H1 (cell line): ENCODE measurements at regions not wholly inside any gene's neighbourhood (a gene's known extent, or its start where the extent isn't known, plus 50 kb on each side); places are given as distances from the start of the nearest gene placed in this dataset.

Source experiments
- CTCF ChIA-PET: fragments of 300-600 bp; sonication (Branson Sonifier 250); formaldehyde crosslinking; loops from one replicate; lab custom pipeline; 2021; ENCODE audit not compliant: partially characterized antibody; lab: Charles Lee
- POLR2A ChIA-PET: fragments of 300-600 bp; sonication (Branson Sonifier 250); formaldehyde crosslinking; loops from one replicate; lab custom pipeline; 2021; ENCODE audit warnings: inconsistent platforms; ENCODE audit not compliant: partially characterized antibody; lab: Charles Lee
- DNase-seq, 2 experiments: peaks; one replicate each; pipeline versions ENCODE4 v3.0.0 to v3.0.0-alpha.2; 2010 to 2022; ENCODE audit warnings: low spot score in 2 of 2, low read depth in 1 of 2, mixed read lengths in 1 of 2
- FAIRE-seq: peaks from 2 replicates; lab custom pipeline; 2011; peaks lifted over from hg19 to GRCh38; lab: Jason Lieb, UNC
- H2AFZ ChIP-seq: 2 replicates; pipeline ENCODE4 v1.8.1; 2012; ENCODE audit warnings: low read length, inconsistent platforms
- H2AK5ac ChIP-seq: 2 replicates; pipeline ENCODE4 v1.6.1; 2013; ENCODE audit warnings: low read depth, low read length
- H2BK120ac ChIP-seq: replicated peaks from 2 replicates; pipeline ENCODE3; 2013; ENCODE audit warnings: low read depth, low read length, inconsistent platforms
- H2BK12ac ChIP-seq: 2 replicates; pipeline ENCODE4 v1.6.1; 2013; ENCODE audit warnings: low read depth, low read length
- H2BK15ac ChIP-seq: 2 replicates; pipeline ENCODE4 v1.6.1; 2013; ENCODE audit warnings: low read length
- H2BK20ac ChIP-seq: 2 replicates; pipeline ENCODE4 v1.6.1; 2013; ENCODE audit warnings: low read length
- H2BK5ac ChIP-seq: 2 replicates; pipeline ENCODE4 v1.6.1; 2013; ENCODE audit warnings: low read depth, low read length
- H3K14ac ChIP-seq: 2 replicates; pipeline ENCODE4 v1.6.1; 2013; ENCODE audit warnings: inconsistent platforms; ENCODE audit not compliant: insufficient read length
- H3K18ac ChIP-seq: 2 replicates; pipeline ENCODE4 v1.6.1; 2013; ENCODE audit warnings: low read length; ENCODE audit errors: extremely low read depth
- H3K23ac ChIP-seq: 2 replicates; pipeline ENCODE4 v1.6.1; 2013; ENCODE audit warnings: inconsistent platforms; ENCODE audit not compliant: insufficient read length
- H3K23me2 ChIP-seq: 2 replicates; pipeline ENCODE4 v1.6.1; 2013; ENCODE audit warnings: low read depth, low read length
- H3K27ac ChIP-seq: 2 replicates; pipeline ENCODE4 v1.6.1; 2011; ENCODE audit warnings: low read depth, low read length, inconsistent platforms
- H3K27me3 ChIP-seq, 4 experiments: replicated peaks in 1 of 4; 1 replicate in 1 of 4; 2 replicates in 3 of 4; pipeline versions ENCODE4 v1.6.1 to v1.8.1; 2011 to 2013; ENCODE audit warnings: low read length in 3 of 4, mild to moderate bottlenecking in 3 of 4, inconsistent platforms in 2 of 4, mixed read lengths in 2 of 4, moderate library complexity in 1 of 4; ENCODE audit not compliant: control insufficient read depth in 3 of 4, insufficient read depth in 3 of 4; ENCODE audit errors: extremely low read depth in 1 of 4
- H3K36me3 ChIP-seq, 4 experiments: 2 replicates each; pipeline versions ENCODE4 v1.6.1 to v1.8.1; 2011 to 2013; ENCODE audit warnings: mild to moderate bottlenecking in 4 of 4, low read length in 3 of 4, moderate library complexity in 2 of 4, control low read depth in 1 of 4, inconsistent platforms in 1 of 4; ENCODE audit not compliant: insufficient read depth in 4 of 4, control insufficient read depth in 2 of 4
- H3K4ac ChIP-seq: replicated peaks from 2 replicates; pipeline ENCODE3; 2013; ENCODE audit warnings: low read length, low read depth, mixed read lengths, inconsistent platforms; ENCODE audit not compliant: insufficient read length
- H3K4me1 ChIP-seq, 4 experiments: replicated peaks in 1 of 4; 1 replicate in 1 of 4; 2 replicates in 3 of 4; pipeline versions ENCODE4 v1.6.1 to v1.8.1; 2011 to 2013; ENCODE audit warnings: low read length in 3 of 4, inconsistent platforms in 2 of 4, mixed read lengths in 1 of 4; ENCODE audit not compliant: insufficient read depth in 4 of 4, control insufficient read depth in 3 of 4
- H3K4me2 ChIP-seq, 2 experiments: 2 replicates each; pipeline versions ENCODE4 v1.6.1 to v1.8.1; 2011 to 2013; ENCODE audit warnings: low read depth in 2 of 2, low read length in 2 of 2, control low read depth in 1 of 2, inconsistent platforms in 1 of 2, mild to moderate bottlenecking in 1 of 2; ENCODE audit not compliant: insufficient read depth in 1 of 2
- H3K4me3 ChIP-seq, 4 experiments: fragments of 200-600, 300-600 bp in 1 of 4; sonication (generic), shearing (Covaris generic), sonication (Bioruptor Twin) in 1 of 4; 2 replicates each; pipeline versions ENCODE4 v1.5.1 to v1.8.1; 2011 to 2016; ENCODE audit warnings: low read length in 4 of 4, low read depth in 3 of 4, control low read depth in 2 of 4, inconsistent platforms in 2 of 4, mild to moderate bottlenecking in 2 of 4, mixed read lengths in 1 of 4, moderate library complexity in 1 of 4; ENCODE audit not compliant: insufficient read depth in 2 of 4; ENCODE audit errors: extremely low read depth in 1 of 4
- H3K56ac ChIP-seq: replicated peaks from 2 replicates; pipeline ENCODE3; 2013; ENCODE audit warnings: low read depth, mild to moderate bottlenecking, mixed read lengths, low read length, inconsistent platforms; ENCODE audit not compliant: insufficient read length
- H3K79me1 ChIP-seq: 2 replicates; pipeline ENCODE4 v1.6.1; 2013; ENCODE audit warnings: low read depth, low read length, control low read depth
- H3K79me2 ChIP-seq, 2 experiments: 2 replicates each; pipeline versions ENCODE4 v1.6.1 to v1.8.1; 2012 to 2013; ENCODE audit warnings: low read length in 2 of 2, mild to moderate bottlenecking in 2 of 2, inconsistent platforms in 1 of 2; ENCODE audit not compliant: insufficient read depth in 2 of 2, control insufficient read depth in 1 of 2
- H3K9ac ChIP-seq, 4 experiments: replicated peaks in 1 of 4; 1 replicate in 1 of 4; 2 replicates in 3 of 4; pipeline versions ENCODE4 v1.6.1 to v1.8.1; 2011 to 2013; ENCODE audit warnings: low read depth in 3 of 4, low read length in 3 of 4, control low read depth in 2 of 4, mild to moderate bottlenecking in 2 of 4, moderate library complexity in 2 of 4, inconsistent platforms in 1 of 4; ENCODE audit errors: extremely low read depth in 1 of 4
- H3K9me3 ChIP-seq, 2 experiments: 2 replicates each; pipeline versions ENCODE4 v1.6.1 to v1.8.1; 2012 to 2013; ENCODE audit warnings: mild to moderate bottlenecking in 2 of 2, moderate library complexity in 2 of 2, control low read depth in 1 of 2, inconsistent platforms in 1 of 2, low read depth in 1 of 2, low read length in 1 of 2, mixed read lengths in 1 of 2; ENCODE audit not compliant: insufficient read depth in 2 of 2
- H4K20me1 ChIP-seq, 2 experiments: replicated peaks in 1 of 2; 2 replicates each; pipeline versions ENCODE3 to v1.8.1; 2011 to 2013; ENCODE audit warnings: inconsistent platforms in 2 of 2, low read length in 2 of 2, mild to moderate bottlenecking in 1 of 2; ENCODE audit not compliant: insufficient read depth in 2 of 2, control insufficient read depth in 1 of 2
- H4K5ac ChIP-seq: 2 replicates; pipeline ENCODE4 v1.6.1; 2013; ENCODE audit warnings: low read length, low read depth, mixed read lengths, inconsistent platforms; ENCODE audit not compliant: insufficient read length
- H4K8ac ChIP-seq: 2 replicates; pipeline ENCODE4 v1.8.0; 2013; ENCODE audit warnings: mild to moderate bottlenecking, moderate library complexity, low read length, inconsistent platforms; ENCODE audit not compliant: insufficient read depth; ENCODE audit errors: extremely low read depth
- H4K91ac ChIP-seq: replicated peaks from 2 replicates; pipeline ENCODE3; 2013; ENCODE audit warnings: low read length, mixed read lengths, inconsistent platforms; ENCODE audit not compliant: insufficient read length
- BCL11A ChIP-seq, 2 experiments: IDR thresholded peaks; one replicate each; pipeline ENCODE4 v1.6.1; 2011; ENCODE audit warnings: low read depth in 2 of 2, low read length in 2 of 2, mild to moderate bottlenecking in 2 of 2
- CEBPB ChIP-seq: IDR thresholded peaks from 2 replicates; pipeline ENCODE4 v1.6.1; 2012; ENCODE audit warnings: low read depth, low read length
- CHD1 ChIP-seq: IDR thresholded peaks from 2 replicates; pipeline ENCODE4 v1.6.1; 2012; ENCODE audit warnings: low read depth, low read length, improper control_type of control experiment
- CREB1 ChIP-seq: IDR thresholded peaks from 2 replicates; pipeline ENCODE4 v1.6.1; 2012; ENCODE audit warnings: inconsistent platforms
- HDAC6 ChIP-seq: IDR thresholded peaks from one replicate; pipeline ENCODE4 v1.7.1; 2012; ENCODE audit warnings: low read depth, mild to moderate bottlenecking, inconsistent platforms, low read length, moderate library complexity
- NRF1 ChIP-seq: IDR thresholded peaks from 2 replicates; pipeline ENCODE4 v1.6.1; 2011; ENCODE audit warnings: mild to moderate bottlenecking, low read depth, low read length, improper control_type of control experiment
- POU5F1 ChIP-seq: IDR thresholded peaks from 2 replicates; pipeline ENCODE4 v1.6.1; 2011; ENCODE audit warnings: low read depth, mild to moderate bottlenecking, low read length, moderate library complexity
- RAD21 ChIP-seq, 2 experiments: IDR thresholded peaks in 1 of 2; conservative IDR thresholded peaks in 1 of 2; 2 replicates each; pipeline ENCODE4 v1.6.1; 2011; ENCODE audit warnings: low read depth in 2 of 2, low read length in 2 of 2, improper control_type of control experiment in 1 of 2, inconsistent platforms in 1 of 2, mild to moderate bottlenecking in 1 of 2, moderate library complexity in 1 of 2
- RXRA ChIP-seq: IDR thresholded peaks from 2 replicates; pipeline ENCODE4 v1.6.1; 2011; ENCODE audit warnings: low read depth, mild to moderate bottlenecking, low read length, moderate library complexity; ENCODE audit not compliant: insufficient read depth
- SIRT6 ChIP-seq: IDR thresholded peaks from one replicate; pipeline ENCODE4 v1.7.1; 2012; ENCODE audit warnings: low read length, inconsistent platforms
- SIX5 ChIP-seq: IDR thresholded peaks from 2 replicates; pipeline ENCODE4 v1.6.1; 2011; ENCODE audit warnings: mild to moderate bottlenecking, low read depth, low read length
- SUZ12 ChIP-seq: fragments of 200-600 bp; sonication (generic); IDR thresholded peaks from 2 replicates; pipeline ENCODE4 v1.6.1; 2012; ENCODE audit warnings: mild to moderate bottlenecking, inconsistent platforms, low read length, moderate library complexity, mixed read lengths
- WGBS, 2 experiments: shearing (Covaris generic) in 1 of 2; methylation state at CpG; one replicate each; pipeline versions ENCODE4 v1.1.6 to v1.1.7; 2013 to 2015; ENCODE audit warnings: low lambda C conversion rate in 2 of 2, mixed read lengths in 2 of 2, inconsistent platforms in 1 of 2, low coverage in 1 of 2, missing lambda C conversion rate in 1 of 2; ENCODE audit not compliant: insufficient replicate concordance in 2 of 2, insufficient coverage in 1 of 2, insufficient read length in 1 of 2; ENCODE audit errors: extremely low coverage in 1 of 2, missing lambda C conversion rate in 1 of 2; 5-methylcytosine and 5-hydroxymethylcytosine counted together
- TF ChIP-seq, protein P1 (sequence below): IDR thresholded peaks from 2 replicates; pipeline ENCODE4 v1.6.1; 2012; ENCODE audit warnings: low read length, inconsistent platforms
- TF ChIP-seq, protein P2 (sequence below): IDR thresholded peaks from 2 replicates; pipeline ENCODE4 v1.6.1; 2012; ENCODE audit warnings: inconsistent platforms

DNA sequence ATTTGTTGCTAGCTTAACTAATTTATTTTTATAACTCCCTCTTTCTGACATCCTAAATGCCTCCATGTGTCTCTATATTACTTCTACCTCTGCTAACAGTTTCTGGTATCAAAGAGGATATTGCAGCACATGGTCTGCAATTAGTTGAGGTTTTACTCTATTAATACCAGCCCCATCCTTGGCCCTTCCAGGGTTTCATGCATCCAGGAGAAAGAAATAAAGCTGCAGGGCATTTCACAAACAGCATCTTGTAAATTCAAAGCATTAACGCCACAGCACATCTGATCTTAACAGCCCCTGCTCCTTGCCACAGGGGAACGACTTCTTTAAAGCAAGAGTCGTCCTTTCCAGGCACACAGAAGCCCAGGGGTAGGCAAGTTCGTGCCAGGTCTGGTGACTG is 258.9 kb downstream of the ICOS start:
- H3K4ac ChIP-seq: no peak overlapping the region
- H4K5ac ChIP-seq: no peak overlapping the region
- peak overlapping the region in 1 of 4 experiments; percentile 8; a peak in 1 of 7 replicates for H3K9ac ChIP-seq
- H2AK5ac ChIP-seq: no peak overlapping the region
- no peak overlapping the region for H2BK120ac ChIP-seq
- ChIA-PET POLR2A (no interaction called here), CTCF (interaction anchor here (0.6 to 7.2 kb wide), 3 partner anchors 10 to 323 kb away, joined by 3 to 75 read pairs (median 4); no protein-coding TSS in a partner anchor)
- no peak overlapping the region for H2BK20ac ChIP-seq
- H4K8ac ChIP-seq: no peak overlapping the region
- no peaks in the 10 kb centered on the region for H3K4me1 ChIP-seq
- H3K18ac ChIP-seq: no peak overlapping the region
- FAIRE-seq (no peak), DNase-seq (no peak)
- H3K4me3 ChIP-seq: no peak overlapping the region
- no peak overlapping the region for H2AFZ ChIP-seq
- no peak overlapping the region for H4K91ac ChIP-seq
- no peaks in the 10 kb centered on the region for H4K20me1 ChIP-seq
- no peaks in the 10 kb centered on the region; the same call in 1 of the 2 replicates for H3K79me1 ChIP-seq
- no peak overlapping the region for H2BK12ac ChIP-seq
- no peaks in the 10 kb centered on the region for H3K23me2 ChIP-seq
- H2BK5ac ChIP-seq: no peak overlapping the region
- no peak overlapping the region for H3K27ac ChIP-seq
- no peak overlapping the region for H3K56ac ChIP-seq
- no peaks in the 10 kb centered on the region for H3K36me3 ChIP-seq
- H3K14ac ChIP-seq: no peak overlapping the region
- 80% methylated on average over 4 of the region's 4 CpGs; no CpG with 5 or more reads in 1 of the 2 experiments for WGBS, 2 experiments
- no peaks in the 10 kb centered on the region for H3K79me2 ChIP-seq
- H3K27me3 ChIP-seq: no peaks in the 10 kb centered on the region
- H3K9me3 ChIP-seq: no peaks in the 10 kb centered on the region
- no peak overlapping the region for H2BK15ac ChIP-seq
- H3K4me2 ChIP-seq: no peak overlapping the region
- H3K23ac ChIP-seq: no peak overlapping the region
- TF ChIP-seq SIRT6 (no peak), RXRA (no peak), RAD21 (IDR thresholded peaks at IDR 0.05 in 1 of 2, conservative IDR thresholded peaks at IDR 0.05 in 1 of 2; ENCODE audit: low read depth in 2 of 2, low read length in 2 of 2) (no peak), BCL11A (IDR thresholded peaks at IDR 0.05; ENCODE audit: low read depth in 2 of 2, low read length in 2 of 2) (no peak), CHD1 (no peak), CEBPB (no peak), HDAC6 (no peak), NRF1 (no peak), SUZ12 (no peak), CREB1 (no peak), POU5F1 (no peak), SIX5 (no peak)
- TF ChIP-seq, protein P1, sequence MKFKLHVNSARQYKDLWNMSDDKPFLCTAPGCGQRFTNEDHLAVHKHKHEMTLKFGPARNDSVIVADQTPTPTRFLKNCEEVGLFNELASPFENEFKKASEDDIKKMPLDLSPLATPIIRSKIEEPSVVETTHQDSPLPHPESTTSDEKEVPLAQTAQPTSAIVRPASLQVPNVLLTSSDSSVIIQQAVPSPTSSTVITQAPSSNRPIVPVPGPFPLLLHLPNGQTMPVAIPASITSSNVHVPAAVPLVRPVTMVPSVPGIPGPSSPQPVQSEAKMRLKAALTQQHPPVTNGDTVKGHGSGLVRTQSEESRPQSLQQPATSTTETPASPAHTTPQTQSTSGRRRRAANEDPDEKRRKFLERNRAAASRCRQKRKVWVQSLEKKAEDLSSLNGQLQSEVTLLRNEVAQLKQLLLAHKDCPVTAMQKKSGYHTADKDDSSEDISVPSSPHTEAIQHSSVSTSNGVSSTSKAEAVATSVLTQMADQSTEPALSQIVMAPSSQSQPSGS: no peak
- TF ChIP-seq, protein P2, sequence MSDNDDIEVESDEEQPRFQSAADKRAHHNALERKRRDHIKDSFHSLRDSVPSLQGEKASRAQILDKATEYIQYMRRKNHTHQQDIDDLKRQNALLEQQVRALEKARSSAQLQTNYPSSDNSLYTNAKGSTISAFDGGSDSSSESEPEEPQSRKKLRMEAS: no peak
